Lower leg skin (tissue), 4 donors: ENCODE measurements at regions not wholly inside any gene's neighbourhood (a gene's known extent, or its start where the extent isn't known, plus 50 kb on each side); places are given as distances from the start of the nearest gene placed in this dataset.

Source experiments
- DNase-seq, 2 donors: peaks; one replicate each; pipeline ENCODE4 v3.0.0-alpha.2; 2019; ENCODE audit warnings: low spot score in 2 of 2
- H3K4me3 ChIP-seq: fragments of 200-600 bp; sonication (generic); 2 replicates; pipeline ENCODE4 v1.5.1; 2017; ENCODE audit warnings: mild to moderate bottlenecking, low read depth; ENCODE audit not compliant: poor library complexity, severe bottlenecking
- CTCF ChIP-seq, 3 donors: fragments of 450-650 bp; IDR thresholded peaks; one replicate each; pipeline ENCODE4 v1.5.1; 2016; ENCODE audit warnings: antibody characterized with exemption in 3 of 3, mild to moderate bottlenecking in 3 of 3, moderate library complexity in 2 of 3
- POLR2A ChIP-seq, 2 donors: fragments of 450-650 bp; IDR thresholded peaks; one replicate each; pipeline ENCODE4 v1.6.1; 2016 to 2017; ENCODE audit warnings: antibody characterized with exemption in 2 of 2, mild to moderate bottlenecking in 1 of 2, moderate library complexity in 1 of 2
- whole genome bisulfite sequencing, 2 donors: methylation state at CpG; one replicate each; pipeline ENCODE4 v1.1.5; 2018; 5-methylcytosine and 5-hydroxymethylcytosine counted together
- intact Hi-C: fragments of 100-400 bp; cut with DNase I; formaldehyde crosslinking; loops from one replicate; pipeline ENCODE4 v1.15.0; 2023; ENCODE audit warnings: low total_unique reads

GRCh38 chr2:77796397-77796796 is 274.2 kb upstream of the LRRTM4 start:
- intact Hi-C loops, result no loop called here
- H3K4me3 ChIP-seq, result no peak overlapping the region
- 77 to 79% methylated on average over 2 of the region's 2 CpGs for WGBS, 2 donors
- DNase-seq, result no peak
- TF ChIP-seq CTCF (IDR thresholded peaks at IDR 0.05), result no peak
- TF ChIP-seq POLR2A (IDR thresholded peaks at IDR 0.05), result no peak

- DNase-seq, result no peak
- no peak overlapping the region for H3K4me3 ChIP-seq
- no peak for TF ChIP-seq CTCF (IDR thresholded peaks at IDR 0.05)
- no peak for TF ChIP-seq POLR2A (IDR thresholded peaks at IDR 0.05)
- WGBS, 2 donors, result 19 to 40% methylated on average over 1 of the region's 1 CpG
- intact Hi-C loops, result no loop called here
Observed at GRCh38 chr2:77797088-77797487, 274.9 kb upstream of the LRRTM4 start.

GRCh38 chr2:77800410-77800809 is 278.2 kb upstream of the LRRTM4 start:
- no peak for DNase-seq
- TF ChIP-seq CTCF (IDR thresholded peaks at IDR 0.05) (no peak), POLR2A (IDR thresholded peaks at IDR 0.05) (no peak)
- no peak overlapping the region for H3K4me3 ChIP-seq
- intact Hi-C loops, result no loop called here

- 62 to 72% methylated on average over 7 of the region's 7 CpGs for WGBS, 2 donors
- no peak for TF ChIP-seq CTCF (IDR thresholded peaks at IDR 0.05)
- TF ChIP-seq POLR2A (IDR thresholded peaks at IDR 0.05), result no peak
- intact Hi-C loops, result no loop called here
- H3K4me3 ChIP-seq, result no peak overlapping the region
- no peak for DNase-seq
Observed at GRCh38 chr2:77807531-77808215, 285.5 kb upstream of the LRRTM4 start.

- TF ChIP-seq POLR2A (IDR thresholded peaks at IDR 0.05) (no peak), CTCF (IDR thresholded peaks at IDR 0.05) (no peak)
- no peak for DNase-seq
- WGBS, 2 donors, result 93 to 94% methylated on average over 6 of the region's 6 CpGs
- no peak overlapping the region for H3K4me3 ChIP-seq
- intact Hi-C loops, result no loop called here
Observed at GRCh38 chr2:77808599-77808998, 286.4 kb upstream of the LRRTM4 start.

GRCh38 chr2:77813599-77813998 is 291.4 kb upstream of the LRRTM4 start:
- no peak overlapping the region for H3K4me3 ChIP-seq
- intact Hi-C loops, result no loop called here
- DNase-seq, result no peak
- TF ChIP-seq POLR2A (IDR thresholded peaks at IDR 0.05) (no peak), CTCF (IDR thresholded peaks at IDR 0.05) (no peak)
